ENCODE measurements at regions not wholly inside any gene's neighbourhood (a gene's known extent, or its start where the extent isn't known, plus 50 kb on each side); places are given as distances from the start of the nearest gene placed in this dataset.

GRCh38 chr10:3848775-3849635, 64.0 kb upstream of the KLF6 start:
- Histone ChIP-seq H3K27ac (no peak overlapping the region), H3K79me2 (no peaks in the 10 kb centered on the region), H3K9me3 (ENCODE audit: low read depth) (no peaks in the 10 kb centered on the region), H3K4me2 (no peak overlapping the region), H3K27me3 (no peaks in the 10 kb centered on the region), H2AFZ (no peak overlapping the region), H3K4me3 (no peak overlapping the region), H3K4me1 (ENCODE audit: insufficient read depth) (peaks cover 30% of the 10 kb centered on the region), H4K20me1 (ENCODE audit: insufficient read depth, poor library complexity, severe bottlenecking) (no peaks in the 10 kb centered on the region), H3K36me3 (replicated peaks; ENCODE audit: insufficient read depth, low read depth) (no peaks in the 10 kb centered on the region), H3K9me2 (replicated peaks; ENCODE audit: insufficient read depth) (no peaks in the 10 kb centered on the region)
- TF ChIP-seq CTCF (IDR thresholded peaks at IDR 0.05; ENCODE audit: poor library complexity) (no peak), EZH2phosphoT487 (IDR thresholded peaks at IDR 0.05; ENCODE audit: low read depth, severe bottlenecking, unreplicated experiment) (no peak), EZH2 (IDR thresholded peaks at IDR 0.05; ENCODE audit: borderline replicate concordance) (no peak)
- WGBS (ENCODE audit: low lambda C conversion rate, missing lambda C conversion rate): 94% methylated on average over 4 of the region's 4 CpGs
- no peak for DNase-seq (ENCODE audit: low spot score)

- no peak overlapping the region for H2AFZ ChIP-seq
- H3K4me1 ChIP-seq (ENCODE audit: insufficient read depth): peaks cover 22% of the 10 kb centered on the region
- H3K27me3 ChIP-seq: no peaks in the 10 kb centered on the region
- H3K79me2 ChIP-seq: no peaks in the 10 kb centered on the region
- H4K20me1 ChIP-seq (ENCODE audit: insufficient read depth, poor library complexity, severe bottlenecking): no peaks in the 10 kb centered on the region
- H3K9me2 ChIP-seq (replicated peaks; ENCODE audit: insufficient read depth): no peaks in the 10 kb centered on the region
- TF ChIP-seq EZH2phosphoT487 (IDR thresholded peaks at IDR 0.05; ENCODE audit: low read depth, severe bottlenecking, unreplicated experiment) (no peak), CTCF (IDR thresholded peaks at IDR 0.05; ENCODE audit: poor library complexity) (no peak), EZH2 (IDR thresholded peaks at IDR 0.05; ENCODE audit: borderline replicate concordance) (no peak)
- 84% methylated on average over 6 of the region's 6 CpGs for WGBS (ENCODE audit: low lambda C conversion rate, missing lambda C conversion rate)
- no peak overlapping the region for H3K4me2 ChIP-seq
- H3K9me3 ChIP-seq (ENCODE audit: low read depth): no peaks in the 10 kb centered on the region
- no peak overlapping the region for H3K27ac ChIP-seq
- no peak for DNase-seq (ENCODE audit: low spot score)
- no peak overlapping the region for H3K4me3 ChIP-seq
- no peaks in the 10 kb centered on the region for H3K36me3 ChIP-seq (replicated peaks; ENCODE audit: insufficient read depth, low read depth)
Observed at GRCh38 chr10:3848005-3848774, 63.2 kb upstream of the KLF6 start.

GRCh38 chr10:3846736-3847135, 61.7 kb upstream of the KLF6 start:
- Histone ChIP-seq H3K9me3 (ENCODE audit: low read depth) (no peaks in the 10 kb centered on the region), H3K4me2 (no peak overlapping the region), H3K9me2 (replicated peaks; ENCODE audit: insufficient read depth) (no peaks in the 10 kb centered on the region), H4K20me1 (ENCODE audit: insufficient read depth, poor library complexity, severe bottlenecking) (no peaks in the 10 kb centered on the region), H3K4me1 (ENCODE audit: insufficient read depth) (peaks cover 14% of the 10 kb centered on the region), H3K27ac (no peak overlapping the region), H3K36me3 (replicated peaks; ENCODE audit: insufficient read depth, low read depth) (no peaks in the 10 kb centered on the region), H3K79me2 (no peaks in the 10 kb centered on the region), H2AFZ (no peak overlapping the region), H3K27me3 (no peaks in the 10 kb centered on the region), H3K4me3 (no peak overlapping the region)
- 97% methylated on average over 3 of the region's 3 CpGs for WGBS (ENCODE audit: low lambda C conversion rate, missing lambda C conversion rate)
- TF ChIP-seq EZH2phosphoT487 (IDR thresholded peaks at IDR 0.05; ENCODE audit: low read depth, severe bottlenecking, unreplicated experiment): no peak
- no peak for TF ChIP-seq CTCF (IDR thresholded peaks at IDR 0.05; ENCODE audit: poor library complexity)
- no peak for TF ChIP-seq EZH2 (IDR thresholded peaks at IDR 0.05; ENCODE audit: borderline replicate concordance)
- no peak for DNase-seq (ENCODE audit: low spot score)
